Mesendoderm (in vitro differentiated cells): ENCODE measurements at regions not wholly inside any gene's neighbourhood (a gene's known extent, or its start where the extent isn't known, plus 50 kb on each side); places are given as distances from the start of the nearest gene placed in this dataset.

Experiments used
- DNase-seq: peaks from one replicate; pipeline ENCODE4 v3.0.0; 2013
- H2AK5ac ChIP-seq: 2 replicates; pipeline ENCODE4 v1.6.1; 2013; ENCODE audit warnings: low read length, inconsistent platforms
- H2BK120ac ChIP-seq: 2 replicates; pipeline ENCODE4 v1.6.1; 2013; ENCODE audit warnings: low read depth, mild to moderate bottlenecking, low read length, moderate library complexity, mixed read lengths
- H2BK15ac ChIP-seq: replicated peaks from 2 replicates; pipeline ENCODE4 v1.6.1; 2013; ENCODE audit warnings: low read depth, mild to moderate bottlenecking, moderate library complexity
- H2BK5ac ChIP-seq: 2 replicates; pipeline ENCODE4 v1.6.1; 2013; ENCODE audit warnings: low read length, inconsistent platforms
- H3K18ac ChIP-seq: 2 replicates; pipeline ENCODE4 v1.6.1; 2013; ENCODE audit warnings: mild to moderate bottlenecking, low read length, mixed read lengths
- H3K23ac ChIP-seq: one replicate; pipeline ENCODE4 v1.6.1; 2013; ENCODE audit warnings: low read length
- H3K27ac ChIP-seq: 2 replicates; pipeline ENCODE4 v1.5.1; 2013; ENCODE audit warnings: low read depth, mild to moderate bottlenecking, inconsistent platforms, low read length, moderate library complexity
- H3K27me3 ChIP-seq: 2 replicates; pipeline ENCODE4 v1.6.1; 2013; ENCODE audit warnings: low read length, control low read depth, mild to moderate bottlenecking, inconsistent platforms; ENCODE audit not compliant: insufficient read depth, poor library complexity
- H3K36me3 ChIP-seq: 2 replicates; pipeline ENCODE4 v1.6.1; 2013; ENCODE audit warnings: low read length, inconsistent platforms; ENCODE audit not compliant: control insufficient read depth, insufficient read depth
- H3K4ac ChIP-seq: one replicate; pipeline ENCODE4 v1.6.1; 2013; ENCODE audit warnings: low read depth, mild to moderate bottlenecking, low read length, moderate library complexity
- H3K4me1 ChIP-seq: 2 replicates; pipeline ENCODE4 v1.6.1; 2013; ENCODE audit warnings: low read depth, low read length, inconsistent platforms; ENCODE audit not compliant: control insufficient read depth
- H3K4me2 ChIP-seq: 2 replicates; pipeline ENCODE4 v1.6.1; 2013; ENCODE audit warnings: low read length
- H3K4me3 ChIP-seq: 2 replicates; pipeline ENCODE4 v1.5.1; 2013; ENCODE audit warnings: mild to moderate bottlenecking, low read length
- H3K56ac ChIP-seq: one replicate; pipeline ENCODE4 v1.6.1; 2013; ENCODE audit warnings: low read length
- H3K79me1 ChIP-seq: 2 replicates; pipeline ENCODE4 v1.6.1; 2013; ENCODE audit warnings: low read length, inconsistent platforms
- H3K79me2 ChIP-seq: 2 replicates; pipeline ENCODE4 v1.6.1; 2013; ENCODE audit warnings: mild to moderate bottlenecking, low read length; ENCODE audit not compliant: control insufficient read depth, insufficient read depth
- H3K9ac ChIP-seq: 2 replicates; pipeline ENCODE4 v1.6.1; 2013; ENCODE audit warnings: low read length, inconsistent platforms
- H4K5ac ChIP-seq: one replicate; pipeline ENCODE4 v1.6.1; 2013; ENCODE audit warnings: low read length
- H4K8ac ChIP-seq: one replicate; pipeline ENCODE4 v1.6.1; 2013; ENCODE audit warnings: low read depth, mild to moderate bottlenecking, control low read depth, low read length, moderate library complexity
- WGBS: extraction: QIAGEN DNeasy Blood & Tissue Kit; methylation state at CpG from one replicate; pipeline ENCODE4 v1.1.7; 2013; ENCODE audit warnings: low lambda C conversion rate, missing lambda C conversion rate; ENCODE audit not compliant: insufficient coverage; ENCODE audit errors: extremely low coverage; 5-methylcytosine and 5-hydroxymethylcytosine counted together

DNA sequence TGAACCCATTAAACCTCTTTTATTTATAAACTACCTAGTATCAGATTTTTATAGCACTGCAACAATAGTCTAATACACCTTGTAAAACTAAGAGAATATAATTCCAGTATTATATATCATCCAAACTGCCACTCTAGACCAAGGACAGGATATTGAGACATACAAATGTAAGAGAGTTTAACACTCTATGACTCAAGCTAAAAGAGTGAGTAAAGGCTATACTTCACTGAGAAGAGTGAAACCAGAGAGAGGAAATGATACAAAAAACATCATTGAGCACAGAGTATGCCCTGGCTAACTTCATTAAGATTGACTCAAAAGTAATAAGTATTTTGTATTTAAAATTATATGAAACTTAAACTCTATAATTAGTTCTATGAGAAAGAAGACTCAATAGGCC is 1951.9 kb upstream of the SEL1L start:
- H3K79me1 ChIP-seq: no peaks in the 10 kb centered on the region
- no peak overlapping the region for H3K4ac ChIP-seq
- H3K9ac ChIP-seq: no peak overlapping the region
- no peak overlapping the region for H3K23ac ChIP-seq
- no peak overlapping the region for H2BK5ac ChIP-seq
- no peaks in the 10 kb centered on the region for H3K36me3 ChIP-seq
- H2AK5ac ChIP-seq: no peak overlapping the region
- DNase-seq: no peak
- no peak overlapping the region for H4K5ac ChIP-seq
- H3K56ac ChIP-seq: no peak overlapping the region
- no peaks in the 10 kb centered on the region for H3K27me3 ChIP-seq
- no peaks in the 10 kb centered on the region for H3K4me1 ChIP-seq
- H4K8ac ChIP-seq: no peak overlapping the region
- H3K27ac ChIP-seq: no peak overlapping the region
- H3K79me2 ChIP-seq: no peaks in the 10 kb centered on the region
- H3K4me2 ChIP-seq: no peak overlapping the region
- no peak overlapping the region for H3K4me3 ChIP-seq
- H2BK15ac ChIP-seq: no peak overlapping the region
- no peak overlapping the region for H3K18ac ChIP-seq
- no peak overlapping the region for H2BK120ac ChIP-seq

- Histone ChIP-seq H2BK5ac (no peak overlapping the region), H3K18ac (no peak overlapping the region), H3K4me1 (no peaks in the 10 kb centered on the region), H3K79me1 (no peaks in the 10 kb centered on the region), H3K27ac (no peak overlapping the region), H3K79me2 (no peaks in the 10 kb centered on the region), H3K9ac (no peak overlapping the region), H3K23ac (no peak overlapping the region), H2AK5ac (no peak overlapping the region), H2BK120ac (no peak overlapping the region), H3K36me3 (no peaks in the 10 kb centered on the region), H3K4ac (no peak overlapping the region), H3K4me3 (no peak overlapping the region), H4K5ac (no peak overlapping the region), H3K27me3 (no peaks in the 10 kb centered on the region), H3K4me2 (no peak overlapping the region), H3K56ac (no peak overlapping the region), H4K8ac (no peak overlapping the region), H2BK15ac (no peak overlapping the region)
- no CpG with 5 or more reads among the region's 2 CpGs for WGBS
- DNase-seq: peak; percentile 51
Observed at GRCh38 chr14:83491091-83491490, 1957.4 kb upstream of the SEL1L start.

- H3K79me1 ChIP-seq: no peaks in the 10 kb centered on the region
- no CpG with 5 or more reads among the region's 3 CpGs for WGBS
Observed at GRCh38 chr14:83520837-83521236, 1987.2 kb upstream of the SEL1L start.

DNA sequence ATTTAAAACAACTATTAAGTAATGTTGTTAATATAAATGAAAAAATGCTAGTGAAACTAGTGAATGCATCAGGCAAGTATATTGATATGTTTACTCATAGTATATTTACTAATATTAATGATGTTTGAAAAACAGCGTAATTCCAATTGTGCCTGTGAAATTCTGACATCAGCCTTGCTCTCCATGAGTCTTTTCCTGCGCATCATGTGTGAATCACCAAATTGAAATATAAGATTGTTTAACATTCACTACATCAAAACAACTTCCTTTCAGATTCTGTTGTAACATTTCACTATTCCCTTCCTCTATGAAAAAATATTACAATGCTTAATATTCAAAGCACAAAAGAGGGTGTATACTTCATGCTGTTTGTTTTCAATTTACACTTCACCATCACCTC is 1995.9 kb upstream of the SEL1L start:
- H2BK15ac ChIP-seq: no peak overlapping the region
- H3K18ac ChIP-seq: no peak overlapping the region
- H3K23ac ChIP-seq: no peak overlapping the region
- H3K79me1 ChIP-seq: no peaks in the 10 kb centered on the region
- no peak overlapping the region for H3K4me2 ChIP-seq
- H4K8ac ChIP-seq: no peak overlapping the region
- H3K56ac ChIP-seq: no peak overlapping the region
- H2AK5ac ChIP-seq: no peak overlapping the region
- no peak overlapping the region for H4K5ac ChIP-seq
- H3K4me3 ChIP-seq: no peak overlapping the region
- no peak overlapping the region for H3K9ac ChIP-seq
- no peaks in the 10 kb centered on the region for H3K4me1 ChIP-seq
- H2BK5ac ChIP-seq: no peak overlapping the region
- H3K27me3 ChIP-seq: no peaks in the 10 kb centered on the region
- no peak for DNase-seq
- no peak overlapping the region for H3K27ac ChIP-seq
- no peak overlapping the region for H3K4ac ChIP-seq
- H3K79me2 ChIP-seq: no peaks in the 10 kb centered on the region
- no peak overlapping the region for H2BK120ac ChIP-seq
- WGBS: no CpG with 5 or more reads among the region's 2 CpGs
- no peaks in the 10 kb centered on the region for H3K36me3 ChIP-seq

More at GRCh38 chr14:83520837-83521236, 1987.2 kb upstream of the SEL1L start:
- no peak overlapping the region for H3K56ac ChIP-seq
- no peak overlapping the region for H2AK5ac ChIP-seq
- no peak overlapping the region for H3K4ac ChIP-seq
- peak overlapping the region; percentile 56 for H4K8ac ChIP-seq
- H3K23ac ChIP-seq: no peak overlapping the region
- DNase-seq: no peak
- no peak overlapping the region for H2BK5ac ChIP-seq
- no peak overlapping the region for H3K27ac ChIP-seq
- H2BK120ac ChIP-seq: no peak overlapping the region
- H3K79me2 ChIP-seq: no peaks in the 10 kb centered on the region
- H3K18ac ChIP-seq: no peak overlapping the region
- no peaks in the 10 kb centered on the region for H3K36me3 ChIP-seq
- no peak overlapping the region for H2BK15ac ChIP-seq
- H3K4me1 ChIP-seq: no peaks in the 10 kb centered on the region
- H3K4me3 ChIP-seq: no peak overlapping the region
- no peak overlapping the region for H3K9ac ChIP-seq
- H3K4me2 ChIP-seq: no peak overlapping the region
- H4K5ac ChIP-seq: no peak overlapping the region
- H3K27me3 ChIP-seq: no peaks in the 10 kb centered on the region

DNA sequence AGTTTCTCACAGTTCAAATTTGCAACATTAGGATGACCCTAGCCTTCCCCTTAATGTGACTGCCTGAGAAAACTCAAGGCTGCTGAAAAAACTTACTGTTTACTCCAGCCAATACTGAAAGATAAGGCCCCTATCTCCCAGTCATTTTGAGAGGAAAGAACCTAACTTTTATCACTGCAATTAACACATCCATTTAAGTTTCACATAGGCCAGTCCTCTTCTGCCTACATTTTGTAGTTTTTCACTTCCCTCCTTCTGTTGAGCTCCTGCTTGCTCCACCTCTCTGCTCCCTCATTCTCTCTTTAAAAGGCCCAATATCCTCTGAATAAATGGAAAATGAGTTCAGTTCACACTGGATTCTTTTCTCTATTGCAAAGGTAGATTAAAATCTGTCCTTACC is 1996.2 kb upstream of the FLRT2 start:
- H3K79me1 ChIP-seq: no peaks in the 10 kb centered on the region
- no peak overlapping the region for H2BK5ac ChIP-seq
- no peaks in the 10 kb centered on the region for H3K36me3 ChIP-seq
- no peak overlapping the region for H4K5ac ChIP-seq
- H3K18ac ChIP-seq: no peak overlapping the region
- no peak overlapping the region for H3K4ac ChIP-seq
- no peaks in the 10 kb centered on the region for H3K27me3 ChIP-seq
- no peak overlapping the region for H4K8ac ChIP-seq
- H3K27ac ChIP-seq: no peak overlapping the region
- H2BK120ac ChIP-seq: no peak overlapping the region
- DNase-seq: peak; percentile 65
- no peak overlapping the region for H3K56ac ChIP-seq
- no peaks in the 10 kb centered on the region for H3K79me2 ChIP-seq
- no peak overlapping the region for H2AK5ac ChIP-seq
- no peak overlapping the region for H3K4me2 ChIP-seq
- no peak overlapping the region for H2BK15ac ChIP-seq
- no peak overlapping the region for H3K23ac ChIP-seq
- no peak overlapping the region for H3K9ac ChIP-seq
- no peak overlapping the region for H3K4me3 ChIP-seq
- H3K4me1 ChIP-seq: no peaks in the 10 kb centered on the region

- no peaks in the 10 kb centered on the region for H3K4me1 ChIP-seq
- no peak overlapping the region for H4K8ac ChIP-seq
- DNase-seq: no peak
- no peak overlapping the region for H2AK5ac ChIP-seq
- no peak overlapping the region for H3K4me3 ChIP-seq
- H3K79me1 ChIP-seq: no peaks in the 10 kb centered on the region
- no peak overlapping the region for H2BK15ac ChIP-seq
- no peaks in the 10 kb centered on the region for H3K79me2 ChIP-seq
- H3K23ac ChIP-seq: no peak overlapping the region
- H3K18ac ChIP-seq: no peak overlapping the region
- H3K27ac ChIP-seq: no peak overlapping the region
- H3K27me3 ChIP-seq: no peaks in the 10 kb centered on the region
- no peak overlapping the region for H3K9ac ChIP-seq
- H3K4ac ChIP-seq: no peak overlapping the region
- no peak overlapping the region for H4K5ac ChIP-seq
- WGBS: no CpG with 5 or more reads among the region's 1 CpG
- no peak overlapping the region for H2BK120ac ChIP-seq
- no peaks in the 10 kb centered on the region for H3K36me3 ChIP-seq
- H2BK5ac ChIP-seq: no peak overlapping the region
- no peak overlapping the region for H3K4me2 ChIP-seq
- H3K56ac ChIP-seq: no peak overlapping the region
Observed at GRCh38 chr14:83534995-83535394, 1994.9 kb upstream of the FLRT2 start.
